T-helper 17 cell (primary cell): ENCODE measurements at regions not wholly inside any gene's neighbourhood (a gene's known extent, or its start where the extent isn't known, plus 50 kb on each side); places are given as distances from the start of the nearest gene placed in this dataset.

ENCODE experiments used
- ATAC-seq: fragments of 150-1000 bp; cut with Tn5 transposase; 2 replicates; pipeline ENCODE4 v1.10.0; 2021; ENCODE audit warnings: mild to moderate bottlenecking, moderate library complexity
- DNase-seq, 3 donors: peaks; one replicate each; pipeline versions ENCODE4 v3.0.0 to v3.0.0-alpha.2; 2020 to 2021
- H3K9me3 ChIP-seq: one replicate; pipeline ENCODE4 v1.7.0; 2013; ENCODE audit warnings: low read length, mild to moderate bottlenecking; ENCODE audit not compliant: control insufficient read depth, poor library complexity, severe bottlenecking
- H3K27ac Mint-ChIP-seq: one replicate; pipeline ENCODE4 v1.8.0; 2022; ENCODE audit warnings: mild to moderate bottlenecking, moderate library complexity, mixed read lengths
- H3K27me3 Mint-ChIP-seq: one replicate; pipeline ENCODE4 v1.8.0; 2022; ENCODE audit warnings: mixed read lengths
- H3K36me3 Mint-ChIP-seq: one replicate; pipeline ENCODE4 v1.8.0; 2022; ENCODE audit warnings: low read depth, mixed read lengths
- H3K4me1 Mint-ChIP-seq: one replicate; pipeline ENCODE4 v1.8.0; 2022; ENCODE audit warnings: mild to moderate bottlenecking, mixed read lengths
- H3K4me3 Mint-ChIP-seq: one replicate; pipeline ENCODE4 v1.8.0; 2022; ENCODE audit warnings: mild to moderate bottlenecking, moderate library complexity, mixed read lengths

DNA sequence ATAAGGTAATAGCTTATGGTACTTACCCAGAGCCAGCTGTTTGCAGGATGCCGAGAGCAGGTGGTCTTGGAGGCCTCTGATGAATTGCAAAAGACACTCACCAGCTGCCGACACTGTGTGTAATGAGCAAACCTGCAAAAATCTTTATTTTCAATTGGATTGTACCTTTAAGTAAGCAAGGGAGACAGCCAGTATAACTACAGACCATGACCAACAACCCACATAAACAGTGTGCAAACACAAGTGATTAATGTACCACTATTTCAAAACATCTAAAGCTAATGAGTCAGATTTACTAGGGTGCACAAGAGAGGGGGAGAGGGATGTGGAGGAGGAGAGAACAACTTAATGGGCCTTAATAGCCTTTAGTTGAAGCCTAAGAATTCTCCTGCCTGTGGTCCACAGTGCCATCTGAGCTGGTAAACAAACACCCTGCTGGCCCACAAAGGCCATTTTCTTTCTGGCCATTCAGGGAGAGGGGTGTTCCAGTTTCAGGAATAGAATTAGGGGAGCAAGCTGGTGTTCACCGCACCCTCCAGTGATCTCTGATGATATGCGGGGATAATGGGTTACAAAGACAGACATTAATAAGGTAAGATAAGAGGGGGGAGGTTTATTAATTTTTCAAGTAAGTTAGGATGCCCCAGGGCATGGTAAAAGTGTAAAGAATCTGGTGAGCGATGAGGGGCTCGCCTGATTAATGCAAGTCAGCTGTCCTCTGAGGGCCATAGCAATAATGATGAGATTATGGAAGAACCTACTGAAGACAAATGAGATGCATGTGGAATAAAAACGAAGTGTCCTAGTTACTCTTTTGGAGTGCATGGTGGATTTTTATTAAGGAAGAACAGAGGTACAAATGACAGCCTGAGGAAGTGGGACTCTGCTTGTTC is 196.4 kb downstream of the HRH4 start:
- H3K4me1 Mint-ChIP-seq = peaks cover 10% of the 10 kb centered on the region
- no peaks in the 10 kb centered on the region for H3K9me3 ChIP-seq
- no peak for DNase-seq
- ATAC-seq = no peak
- no peaks in the 10 kb centered on the region for H3K36me3 Mint-ChIP-seq
- H3K27me3 Mint-ChIP-seq = no peaks in the 10 kb centered on the region
- no peak overlapping the region for H3K4me3 Mint-ChIP-seq
- H3K27ac Mint-ChIP-seq = peak overlapping the region; percentile 75

DNA sequence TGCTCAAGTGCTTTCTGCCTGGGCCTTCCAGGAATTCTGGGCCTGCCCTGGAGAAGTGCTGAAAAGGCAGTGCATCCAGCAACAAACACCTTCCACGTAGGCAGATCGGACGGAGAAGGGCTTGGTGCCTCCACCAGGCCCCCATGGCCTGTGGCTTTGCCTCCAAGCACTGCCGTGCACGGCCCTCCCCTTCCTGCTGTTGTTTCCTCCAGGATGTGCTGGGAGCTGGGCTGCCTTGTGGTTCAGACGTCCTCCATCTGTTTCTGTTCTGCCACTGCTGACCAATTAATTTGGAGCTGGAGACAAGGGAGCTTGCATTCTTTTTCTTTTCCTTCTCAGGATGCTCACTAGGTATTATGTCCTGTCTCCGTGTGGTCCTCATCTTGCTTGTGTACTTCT is 197.0 kb downstream of the HRH4 start:
- Mint-ChIP-seq H3K4me3 (no peak overlapping the region), H3K27ac (peak overlapping the region; percentile 75), H3K4me1 (peaks cover 10% of the 10 kb centered on the region), H3K27me3 (no peaks in the 10 kb centered on the region), H3K36me3 (no peaks in the 10 kb centered on the region)
- ATAC-seq = no peak
- DNase-seq = no peak
- no peaks in the 10 kb centered on the region for H3K9me3 ChIP-seq

DNA sequence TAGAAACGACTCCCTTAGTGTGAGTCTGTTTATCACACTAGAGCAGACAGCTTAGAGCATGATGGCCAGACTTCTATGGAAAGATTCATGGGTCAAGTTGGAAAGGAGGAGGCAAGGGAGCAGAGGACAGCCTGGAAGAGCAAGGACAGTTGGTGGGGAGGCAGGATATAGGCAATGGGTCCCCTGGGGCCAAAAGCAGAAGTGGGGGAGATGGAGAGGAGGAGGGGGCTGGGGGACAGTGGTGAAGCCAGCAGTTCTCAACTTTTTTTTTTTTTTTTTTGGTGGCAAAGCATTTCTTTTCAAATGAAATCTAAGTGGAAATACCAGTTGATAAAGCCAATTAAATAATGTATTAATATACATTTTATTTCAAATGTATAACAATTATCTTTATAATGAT is 197.9 kb downstream of the HRH4 start:
- Mint-ChIP-seq H3K36me3 (peaks cover 3% of the 10 kb centered on the region), H3K27ac (no peak overlapping the region), H3K27me3 (peaks cover 7% of the 10 kb centered on the region), H3K4me1 (peaks cover 13% of the 10 kb centered on the region), H3K4me3 (no peak overlapping the region)
- no peaks in the 10 kb centered on the region for H3K9me3 ChIP-seq
- ATAC-seq (no peak), DNase-seq (no peak)

DNA sequence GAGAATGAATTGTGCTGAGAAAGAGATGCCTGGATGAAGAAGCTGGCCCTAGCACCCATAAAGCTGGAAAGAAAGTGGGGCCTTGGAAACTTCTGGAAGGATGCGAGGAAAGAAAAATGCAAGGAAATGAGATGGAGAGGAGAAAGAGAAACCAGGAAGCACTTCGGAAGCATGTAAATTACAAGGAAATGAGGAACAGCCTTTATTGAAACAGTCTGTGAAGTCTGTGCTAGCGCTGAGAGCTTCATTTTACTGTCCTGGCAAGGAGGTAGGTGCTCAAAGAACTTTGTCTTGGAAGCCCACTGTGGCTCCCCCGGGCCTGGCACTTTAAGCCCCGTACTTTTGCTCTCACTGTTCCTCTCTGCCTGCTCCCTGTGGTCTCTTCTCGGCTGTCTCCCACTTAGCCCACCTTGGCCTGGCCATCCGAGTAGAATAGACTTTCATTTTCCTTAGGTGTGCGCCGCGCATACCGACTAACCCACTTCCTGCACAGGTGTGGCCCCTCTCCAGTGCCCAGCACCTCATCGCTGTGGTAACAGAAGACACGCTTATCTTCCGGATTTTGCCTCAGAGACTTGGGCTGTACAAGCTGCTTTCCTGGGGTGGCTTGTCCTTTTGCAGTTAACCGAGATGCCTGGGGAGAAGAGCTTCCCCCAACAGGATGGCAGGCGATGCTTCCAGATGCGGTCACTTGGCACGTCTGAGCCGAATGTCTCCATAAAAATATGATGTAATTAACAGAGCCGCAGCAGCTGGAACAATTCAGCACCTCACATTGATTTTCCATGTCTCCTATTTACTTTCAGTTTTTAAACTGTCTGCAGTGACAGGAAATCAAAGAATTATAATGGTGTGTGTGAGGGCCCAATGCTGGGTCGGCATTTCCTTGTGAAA is 199.6 kb downstream of the HRH4 start:
- peak overlapping the region; percentile 90 for H3K27ac Mint-ChIP-seq
- H3K4me3 Mint-ChIP-seq = peak overlapping the region; percentile 92
- peaks cover 7% of the 10 kb centered on the region for H3K27me3 Mint-ChIP-seq
- H3K36me3 Mint-ChIP-seq = peaks cover 7% of the 10 kb centered on the region
- peaks cover 13% of the 10 kb centered on the region for H3K4me1 Mint-ChIP-seq
- peak in 1 of 3 donors; percentile 7 for DNase-seq
- peak; percentile 91 for ATAC-seq
- H3K9me3 ChIP-seq = no peaks in the 10 kb centered on the region

DNA sequence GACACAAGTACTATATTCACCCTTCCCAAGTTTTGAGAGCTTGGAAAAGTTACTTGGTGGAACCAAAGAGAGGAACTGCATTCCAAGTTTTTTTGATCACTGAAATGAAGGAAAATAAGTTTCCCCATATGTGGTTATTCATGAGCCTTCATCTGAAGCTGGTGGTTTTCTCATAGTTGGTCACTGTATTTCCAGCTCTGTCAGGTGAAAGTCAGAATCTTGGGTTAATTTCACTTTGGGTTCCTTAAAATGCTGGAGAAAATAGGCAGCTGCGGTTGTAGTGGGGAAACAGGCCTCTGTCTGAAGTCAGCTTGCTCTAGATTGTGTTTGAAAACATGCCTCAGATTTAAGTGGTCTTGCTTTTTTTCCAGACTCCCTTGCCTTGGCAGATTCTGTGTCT is 200.5 kb downstream of the HRH4 start:
- ATAC-seq (no peak), DNase-seq (no peak)
- H3K27ac Mint-ChIP-seq = no peak overlapping the region
- peaks cover 13% of the 10 kb centered on the region for H3K4me1 Mint-ChIP-seq
- H3K4me3 Mint-ChIP-seq = no peak overlapping the region
- H3K9me3 ChIP-seq = no peaks in the 10 kb centered on the region
- peaks cover 7% of the 10 kb centered on the region for H3K36me3 Mint-ChIP-seq
- H3K27me3 Mint-ChIP-seq = peaks cover 7% of the 10 kb centered on the region

DNA sequence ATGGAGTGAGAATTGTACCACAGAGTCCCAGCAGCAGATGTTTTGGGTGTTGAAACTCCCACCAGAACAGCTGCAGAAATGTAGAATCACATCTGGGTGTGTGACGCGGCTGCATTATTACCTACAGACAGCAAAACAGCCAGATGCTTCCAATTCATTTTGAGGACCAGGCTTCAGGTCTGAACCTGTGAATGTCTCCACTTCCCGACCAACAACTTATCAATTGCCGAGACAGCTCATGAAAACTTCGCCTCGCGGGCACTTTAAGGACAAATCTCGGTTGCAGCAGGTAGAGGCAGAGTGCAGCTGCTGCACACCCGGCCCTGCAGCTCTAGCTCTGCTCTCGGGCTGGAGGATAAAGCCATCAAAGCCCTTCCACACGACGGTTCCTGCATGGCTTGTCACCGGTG is 202.0 kb downstream of the HRH4 start:
- H3K4me1 Mint-ChIP-seq = peaks cover 13% of the 10 kb centered on the region
- no peak overlapping the region for H3K27ac Mint-ChIP-seq
- peaks cover 7% of the 10 kb centered on the region for H3K36me3 Mint-ChIP-seq
- ATAC-seq (no peak), DNase-seq (no peak)
- H3K27me3 Mint-ChIP-seq = peaks cover 7% of the 10 kb centered on the region
- no peak overlapping the region for H3K4me3 Mint-ChIP-seq
- no peaks in the 10 kb centered on the region for H3K9me3 ChIP-seq

DNA sequence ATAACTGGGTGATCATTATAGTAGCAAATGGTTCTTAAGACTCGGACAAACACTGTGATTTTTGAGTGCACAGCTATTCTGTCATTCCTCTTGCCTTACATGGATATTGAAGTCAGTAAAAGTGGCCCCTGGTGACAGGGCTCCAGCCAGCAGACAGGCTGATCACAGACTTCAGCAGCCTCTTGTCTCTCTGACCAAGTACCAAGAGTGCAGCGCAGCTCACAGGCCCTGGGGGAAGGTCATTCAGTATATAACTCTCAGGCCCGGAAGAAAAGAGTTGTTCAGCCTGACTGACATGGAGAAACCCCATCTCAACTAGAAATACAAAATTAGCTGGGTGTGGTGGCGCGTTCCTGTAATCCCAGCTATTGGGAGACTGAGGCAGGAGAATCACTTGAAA is 202.6 kb downstream of the HRH4 start:
- Mint-ChIP-seq H3K36me3 (peaks cover 7% of the 10 kb centered on the region), H3K27me3 (peaks cover 8% of the 10 kb centered on the region), H3K4me3 (no peak overlapping the region), H3K27ac (no peak overlapping the region), H3K4me1 (peaks cover 13% of the 10 kb centered on the region)
- no peak for ATAC-seq
- DNase-seq = no peak
- H3K9me3 ChIP-seq = no peaks in the 10 kb centered on the region

DNA sequence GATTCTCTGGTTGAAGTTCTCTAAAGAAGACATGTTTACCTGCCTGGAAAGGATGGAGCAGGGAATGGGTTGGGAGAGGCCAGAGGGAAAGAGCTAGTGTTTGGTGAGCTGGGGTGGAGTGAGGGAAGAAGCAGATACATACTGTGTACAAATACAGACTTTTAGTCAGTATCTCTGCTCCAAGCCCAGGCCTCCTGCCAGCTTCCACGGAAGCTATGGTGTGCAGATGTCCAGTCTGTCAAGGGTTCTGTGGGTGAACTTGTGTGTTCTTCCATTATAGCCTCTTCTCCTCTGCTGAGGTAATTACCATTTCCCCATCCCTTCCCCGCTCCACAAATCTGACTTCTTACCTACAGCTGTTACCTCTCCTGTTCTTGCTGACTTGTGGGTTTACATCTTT is 208.6 kb downstream of the HRH4 start:
- no peak overlapping the region for H3K27ac Mint-ChIP-seq
- no peaks in the 10 kb centered on the region for H3K9me3 ChIP-seq
- no peak overlapping the region for H3K4me3 Mint-ChIP-seq
- no peaks in the 10 kb centered on the region for H3K4me1 Mint-ChIP-seq
- DNase-seq (no peak), ATAC-seq (no peak)
- peaks cover 6% of the 10 kb centered on the region for H3K36me3 Mint-ChIP-seq
- peaks cover 48% of the 10 kb centered on the region for H3K27me3 Mint-ChIP-seq

DNA sequence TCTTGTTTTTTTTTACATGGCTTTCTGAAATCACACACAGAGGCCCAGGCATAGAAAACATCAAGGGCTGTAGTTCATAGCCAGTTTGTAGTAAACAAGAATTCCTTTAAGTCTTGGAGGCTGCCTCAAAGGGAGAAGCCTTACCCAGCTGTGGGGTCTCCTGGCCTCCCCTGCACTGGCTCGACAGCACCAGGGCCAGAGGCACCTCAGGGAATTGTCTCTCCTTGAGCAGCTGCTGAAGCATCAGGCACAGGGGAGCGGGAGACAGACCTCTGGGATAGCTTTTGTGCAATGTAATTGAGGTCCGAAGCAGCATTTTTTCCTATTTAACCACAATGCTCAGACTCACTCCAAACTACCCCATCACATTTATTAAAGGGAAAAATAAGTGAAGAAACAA is 209.1 kb downstream of the HRH4 start:
- Mint-ChIP-seq H3K27me3 (peaks cover 53% of the 10 kb centered on the region), H3K27ac (no peak overlapping the region), H3K4me1 (no peaks in the 10 kb centered on the region), H3K4me3 (no peak overlapping the region), H3K36me3 (peaks cover 3% of the 10 kb centered on the region)
- ATAC-seq = no peak
- DNase-seq = no peak
- H3K9me3 ChIP-seq = no peaks in the 10 kb centered on the region

DNA sequence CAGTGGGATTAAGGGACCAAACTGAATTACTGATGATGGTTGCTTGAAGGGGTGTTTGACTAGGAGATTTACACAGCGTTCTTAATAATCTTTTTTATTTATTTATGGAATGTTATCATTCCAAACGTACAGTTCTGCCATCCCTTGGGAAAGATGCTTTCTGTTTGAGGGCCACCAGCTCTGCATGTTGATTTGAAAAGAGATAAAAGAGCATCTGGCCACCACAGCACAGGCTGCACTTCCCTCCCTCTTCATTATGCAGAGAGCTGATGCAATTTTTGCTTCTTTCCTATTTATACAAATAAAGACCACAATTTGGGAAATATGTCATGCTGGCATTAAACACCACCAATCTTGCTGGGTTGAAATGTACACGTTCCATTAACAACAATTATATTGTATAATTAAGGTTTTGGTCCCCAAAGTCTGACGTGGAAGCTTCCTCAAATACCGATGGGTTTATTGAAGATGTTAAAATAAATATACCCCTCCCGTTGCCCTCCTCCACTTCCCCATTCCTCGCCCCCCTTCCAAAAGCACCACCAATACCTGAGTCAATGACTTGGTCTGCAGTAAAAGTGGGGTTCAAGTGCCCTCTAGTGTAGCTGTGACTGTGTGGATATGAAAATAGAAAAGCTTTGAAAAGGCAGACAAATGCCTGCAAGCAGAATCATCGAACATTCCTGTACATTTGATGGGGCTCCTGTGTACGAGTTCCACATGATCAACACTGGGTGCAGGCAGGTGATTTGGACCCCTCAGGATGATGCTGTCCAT is 211.9 kb downstream of the HRH4 start:
- no peak overlapping the region for H3K4me3 Mint-ChIP-seq
- no peak overlapping the region for H3K27ac Mint-ChIP-seq
- no peaks in the 10 kb centered on the region for H3K4me1 Mint-ChIP-seq
- peaks cover 72% of the 10 kb centered on the region for H3K27me3 Mint-ChIP-seq
- ATAC-seq = no peak
- H3K36me3 Mint-ChIP-seq = peaks cover 3% of the 10 kb centered on the region
- H3K9me3 ChIP-seq = no peaks in the 10 kb centered on the region
- DNase-seq = no peak

DNA sequence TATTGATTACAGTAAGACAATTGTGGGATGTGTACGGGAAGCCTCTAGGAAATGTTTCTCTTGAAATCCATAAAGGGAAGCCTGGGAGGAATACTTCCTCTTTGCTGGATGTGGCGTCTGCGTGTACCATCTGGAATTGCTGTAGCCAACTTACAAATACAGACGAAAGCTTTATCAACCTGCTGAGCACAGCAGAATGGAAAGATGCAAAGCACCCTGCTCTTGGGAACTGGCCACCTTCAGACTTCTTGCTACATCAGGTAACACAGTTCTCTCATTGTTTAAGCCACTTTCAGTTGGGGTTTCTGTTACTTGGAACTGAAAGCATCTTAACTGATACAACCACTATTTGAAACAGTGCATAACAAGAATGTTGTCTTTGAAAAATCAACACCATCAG is 213.8 kb downstream of the HRH4 start:
- H3K4me3 Mint-ChIP-seq = no peak overlapping the region
- no peaks in the 10 kb centered on the region for H3K9me3 ChIP-seq
- ATAC-seq = no peak

DNA sequence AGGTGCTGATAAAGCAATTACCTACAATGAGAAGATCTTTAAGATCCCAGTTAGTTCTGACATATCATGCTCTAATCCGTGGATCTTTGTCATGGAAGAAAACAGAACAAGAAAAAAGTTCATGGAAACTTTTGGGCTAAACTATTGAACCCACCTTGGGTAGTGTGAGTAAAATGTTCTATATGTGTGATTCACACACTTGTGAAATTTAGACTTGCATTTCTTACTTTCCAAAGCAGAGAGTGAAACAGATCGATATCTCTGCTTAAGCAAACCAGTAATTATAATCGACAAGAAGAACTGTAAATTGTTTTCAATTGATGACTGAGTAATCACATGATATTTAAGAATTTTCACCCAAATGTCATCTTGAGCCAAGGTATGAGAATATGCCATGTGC is 214.2 kb downstream of the HRH4 start:
- DNase-seq (no peak), ATAC-seq (no peak)
- H3K9me3 ChIP-seq = no peaks in the 10 kb centered on the region
- H3K27ac Mint-ChIP-seq = no peak overlapping the region
- H3K4me3 Mint-ChIP-seq = no peak overlapping the region
- no peaks in the 10 kb centered on the region for H3K4me1 Mint-ChIP-seq
- H3K27me3 Mint-ChIP-seq = peaks cover 63% of the 10 kb centered on the region
- peaks cover 3% of the 10 kb centered on the region for H3K36me3 Mint-ChIP-seq

More for the DNA sequence above, 213.8 kb downstream of the HRH4 start:
- Mint-ChIP-seq H3K27me3 (peaks cover 64% of the 10 kb centered on the region), H3K27ac (no peak overlapping the region), H3K36me3 (peaks cover 3% of the 10 kb centered on the region), H3K4me1 (no peaks in the 10 kb centered on the region)
- DNase-seq = no peak

DNA sequence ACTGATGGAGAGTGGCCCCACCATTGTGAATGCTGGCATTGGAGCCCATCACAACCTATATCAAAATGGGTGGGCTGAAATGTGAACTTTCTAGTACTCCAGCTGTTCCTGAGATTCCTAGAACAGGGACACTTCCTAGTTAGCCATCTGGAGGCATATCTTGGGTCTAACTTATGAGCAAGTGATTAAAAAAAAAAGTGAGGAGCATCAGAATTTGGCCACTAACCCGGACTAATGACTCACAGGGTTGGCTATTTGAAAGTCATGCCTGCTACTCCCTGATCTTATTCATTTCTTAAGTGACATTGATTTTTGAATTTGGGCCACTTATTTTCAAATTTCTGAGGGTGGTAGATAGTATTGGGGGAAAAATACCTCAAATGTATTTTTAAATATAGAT is 216.6 kb downstream of the HRH4 start:
- DNase-seq (no peak), ATAC-seq (no peak)
- H3K4me1 Mint-ChIP-seq = no peaks in the 10 kb centered on the region
- no peaks in the 10 kb centered on the region for H3K36me3 Mint-ChIP-seq
- no peak overlapping the region for H3K4me3 Mint-ChIP-seq
- no peak overlapping the region for H3K27ac Mint-ChIP-seq
- H3K27me3 Mint-ChIP-seq = peaks cover 52% of the 10 kb centered on the region
- H3K9me3 ChIP-seq = no peaks in the 10 kb centered on the region
